Osteocyte (in vitro differentiated cells): ENCODE measurements at regions not wholly inside any gene's neighbourhood (a gene's known extent, or its start where the extent isn't known, plus 50 kb on each side); places are given as distances from the start of the nearest gene placed in this dataset.

Source experiments
- DNase-seq: peaks from one replicate; pipeline ENCODE4 v3.0.0; 2021; ENCODE audit warnings: mixed read lengths; ENCODE audit not compliant: unreplicated experiment; ENCODE audit errors: extremely low spot score
- H3K27ac Mint-ChIP-seq: one replicate; pipeline ENCODE4 v1.8.0; 2021; ENCODE audit warnings: mild to moderate bottlenecking, mixed read lengths; ENCODE audit not compliant: unreplicated experiment
- H3K27me3 Mint-ChIP-seq: one replicate; pipeline ENCODE4 v1.8.0; 2021; ENCODE audit warnings: mixed read lengths; ENCODE audit not compliant: unreplicated experiment
- H3K36me3 Mint-ChIP-seq: one replicate; pipeline ENCODE4 v1.8.0; 2021; ENCODE audit warnings: mixed read lengths; ENCODE audit not compliant: unreplicated experiment
- H3K4me1 Mint-ChIP-seq: one replicate; pipeline ENCODE4 v1.8.0; 2021; ENCODE audit warnings: mixed read lengths; ENCODE audit not compliant: unreplicated experiment
- H3K4me3 Mint-ChIP-seq: one replicate; pipeline ENCODE4 v1.8.0; 2021; ENCODE audit warnings: mild to moderate bottlenecking, moderate library complexity, mixed read lengths; ENCODE audit not compliant: unreplicated experiment
- H3K9me3 Mint-ChIP-seq: one replicate; pipeline ENCODE4 v1.8.0; 2021; ENCODE audit warnings: mixed read lengths; ENCODE audit not compliant: unreplicated experiment
- TF ChIP-seq, protein P1 (sequence below): fragments of 200-600 bp; sonication (generic); IDR thresholded peaks from 2 replicates; pipeline ENCODE4 v1.5.0; 2021; ENCODE audit warnings: antibody characterized with exemption, mild to moderate bottlenecking, moderate library complexity

GRCh38 chr9:119649205-119649604 is 280.0 kb upstream of the BRINP1 start:
- DNase-seq = no peak
- Mint-ChIP-seq H3K27me3 (no peaks in the 10 kb centered on the region), H3K4me1 (no peaks in the 10 kb centered on the region), H3K36me3 (no peaks in the 10 kb centered on the region), H3K9me3 (peaks cover 13% of the 10 kb centered on the region), H3K4me3 (no peak overlapping the region), H3K27ac (no peak overlapping the region)
- TF ChIP-seq, protein P1, sequence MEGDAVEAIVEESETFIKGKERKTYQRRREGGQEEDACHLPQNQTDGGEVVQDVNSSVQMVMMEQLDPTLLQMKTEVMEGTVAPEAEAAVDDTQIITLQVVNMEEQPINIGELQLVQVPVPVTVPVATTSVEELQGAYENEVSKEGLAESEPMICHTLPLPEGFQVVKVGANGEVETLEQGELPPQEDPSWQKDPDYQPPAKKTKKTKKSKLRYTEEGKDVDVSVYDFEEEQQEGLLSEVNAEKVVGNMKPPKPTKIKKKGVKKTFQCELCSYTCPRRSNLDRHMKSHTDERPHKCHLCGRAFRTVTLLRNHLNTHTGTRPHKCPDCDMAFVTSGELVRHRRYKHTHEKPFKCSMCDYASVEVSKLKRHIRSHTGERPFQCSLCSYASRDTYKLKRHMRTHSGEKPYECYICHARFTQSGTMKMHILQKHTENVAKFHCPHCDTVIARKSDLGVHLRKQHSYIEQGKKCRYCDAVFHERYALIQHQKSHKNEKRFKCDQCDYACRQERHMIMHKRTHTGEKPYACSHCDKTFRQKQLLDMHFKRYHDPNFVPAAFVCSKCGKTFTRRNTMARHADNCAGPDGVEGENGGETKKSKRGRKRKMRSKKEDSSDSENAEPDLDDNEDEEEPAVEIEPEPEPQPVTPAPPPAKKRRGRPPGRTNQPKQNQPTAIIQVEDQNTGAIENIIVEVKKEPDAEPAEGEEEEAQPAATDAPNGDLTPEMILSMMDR = no peak

DNA sequence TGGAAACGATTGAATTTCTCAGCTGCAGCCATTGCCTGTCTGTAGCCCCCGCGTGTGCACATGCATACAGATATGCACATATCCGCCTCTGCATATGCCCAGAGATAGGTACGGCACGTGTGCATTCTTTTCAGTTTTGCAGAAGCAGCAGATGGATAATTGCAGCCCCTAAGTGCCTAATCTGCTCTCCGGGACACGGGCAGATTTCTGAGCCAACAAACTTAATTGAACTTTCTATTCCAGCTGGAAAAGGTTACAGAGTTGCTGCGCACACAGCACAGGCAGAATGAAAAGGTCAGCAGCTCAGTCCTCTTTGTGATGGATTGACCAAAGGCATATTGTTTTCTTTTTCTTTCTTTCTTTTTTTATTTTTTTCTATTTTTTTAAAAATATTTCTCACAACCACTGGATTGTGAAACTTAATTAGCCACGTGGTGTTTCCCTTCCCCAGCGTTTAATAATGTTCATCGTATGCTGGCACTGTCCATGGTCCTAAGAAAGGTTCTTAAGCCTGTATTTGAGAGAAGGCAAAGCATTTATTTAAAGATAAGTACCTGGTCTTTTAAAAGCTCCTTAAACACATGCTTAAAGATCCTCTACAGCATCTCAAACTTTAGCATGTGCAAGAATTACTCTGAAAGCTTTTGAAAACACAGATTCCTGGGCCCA is 270.2 kb upstream of the BRINP1 start:
- no peak for DNase-seq
- TF ChIP-seq, protein P1 = no peak
- Mint-ChIP-seq H3K27me3 (no peaks in the 10 kb centered on the region), H3K27ac (no peak overlapping the region), H3K4me1 (no peaks in the 10 kb centered on the region), H3K4me3 (no peak overlapping the region), H3K36me3 (no peaks in the 10 kb centered on the region), H3K9me3 (peaks cover 36% of the 10 kb centered on the region)

DNA sequence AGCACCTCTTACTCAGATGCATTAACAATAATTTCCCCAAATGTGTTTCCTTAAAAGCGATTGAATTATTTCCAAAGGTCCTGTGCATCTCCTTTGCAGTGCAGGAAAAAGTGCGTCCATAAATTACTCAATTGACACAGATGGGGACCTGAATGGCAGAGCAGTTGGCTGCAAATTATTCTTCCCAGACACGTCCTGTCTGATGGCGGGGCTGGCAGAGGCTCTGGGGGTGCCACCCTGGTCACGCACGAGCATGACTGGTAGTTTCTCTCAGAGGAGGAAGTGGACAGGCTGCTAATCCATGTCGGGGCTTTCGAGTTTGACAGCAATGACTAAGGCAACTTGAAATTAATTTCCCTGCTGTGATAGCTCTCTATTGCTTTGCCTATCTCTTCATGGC is 264.8 kb upstream of the BRINP1 start:
- DNase-seq = no peak
- Mint-ChIP-seq H3K27ac (no peak overlapping the region), H3K36me3 (no peaks in the 10 kb centered on the region), H3K4me3 (no peak overlapping the region), H3K9me3 (peaks cover 42% of the 10 kb centered on the region), H3K27me3 (no peaks in the 10 kb centered on the region), H3K4me1 (no peaks in the 10 kb centered on the region)
- TF ChIP-seq, protein P1 = no peak

DNA sequence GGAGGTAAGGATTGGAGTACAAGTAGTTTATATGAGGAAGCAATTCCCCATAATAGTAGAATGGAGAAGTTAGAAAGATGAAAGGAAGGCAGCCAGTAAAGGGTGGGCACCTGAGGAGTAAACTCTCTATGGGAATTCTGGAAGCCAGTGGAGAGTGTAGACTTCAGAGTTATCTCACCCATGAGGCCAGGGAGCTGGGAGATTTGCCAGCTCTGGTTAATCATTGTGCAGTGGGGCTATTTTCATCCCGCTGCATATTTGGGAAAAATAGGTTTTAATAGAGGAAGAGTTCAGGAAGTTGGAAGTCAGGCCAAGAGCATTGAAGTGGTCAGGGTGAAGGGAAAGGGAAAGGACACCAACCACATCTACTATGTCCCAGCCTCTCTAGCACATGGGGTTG is 242.3 kb upstream of the BRINP1 start:
- Mint-ChIP-seq H3K9me3 (peaks cover 6% of the 10 kb centered on the region), H3K27ac (no peak overlapping the region), H3K27me3 (no peaks in the 10 kb centered on the region), H3K4me3 (no peak overlapping the region), H3K4me1 (no peaks in the 10 kb centered on the region), H3K36me3 (no peaks in the 10 kb centered on the region)
- TF ChIP-seq, protein P1 = no peak
- no peak for DNase-seq

GRCh38 chr9:119609277-119609971 is 240.2 kb upstream of the BRINP1 start:
- Mint-ChIP-seq H3K27me3 (no peaks in the 10 kb centered on the region), H3K9me3 (peaks cover 12% of the 10 kb centered on the region), H3K4me1 (no peaks in the 10 kb centered on the region), H3K4me3 (no peak overlapping the region), H3K27ac (no peak overlapping the region), H3K36me3 (no peaks in the 10 kb centered on the region)
- no peak for DNase-seq
- TF ChIP-seq, protein P1 = no peak
